ENCODE measurements at regions not wholly inside any gene's neighbourhood (a gene's known extent, or its start where the extent isn't known, plus 50 kb on each side); places are given as distances from the start of the nearest gene placed in this dataset.

GRCh38 chr1:25020851-25021590 is 90.9 kb upstream of the RUNX3 start:
- TF ChIP-seq POLR2A (IDR thresholded peaks at IDR 0.05; ENCODE audit: low read length) (no peak), GATA1 (IDR thresholded peaks at IDR 0.05; ENCODE audit: low read depth, low read length) (no peak)
